Activated CD8-positive, alpha-beta memory T cell treated with anti-CD3 and anti-CD28 coated beads for 36 hours (primary cell): ENCODE measurements at regions not wholly inside any gene's neighbourhood (a gene's known extent, or its start where the extent isn't known, plus 50 kb on each side); places are given as distances from the start of the nearest gene placed in this dataset.

Source experiments
- CTCF ChIA-PET: fragments of 350-600 bp; sonication (Branson Sonifier 250); formaldehyde crosslinking; loops from one replicate; lab custom pipeline; 2021; ENCODE audit warnings: antibody characterized with exemption; lab: Charles Lee
- POLR2A ChIA-PET: fragments of 350-600 bp; sonication (Branson Sonifier 250); formaldehyde crosslinking; loops from one replicate; lab custom pipeline; 2021; ENCODE audit warnings: antibody characterized with exemption; lab: Charles Lee

GRCh38 chr9:1954238-1954637 lies 60.9 kb upstream of the SMARCA2 start:
- ChIA-PET CTCF (no interaction called here), POLR2A (no interaction called here)

GRCh38 chr9:1956958-1957357 lies 58.2 kb upstream of the SMARCA2 start:
- POLR2A ChIA-PET: no interaction called here
- CTCF ChIA-PET: no interaction called here

- CTCF ChIA-PET: no interaction called here
- POLR2A ChIA-PET: no interaction called here
Observed at GRCh38 chr9:1957856-1958255, 57.3 kb upstream of the SMARCA2 start.

GRCh38 chr9:1959371-1959770 lies 55.8 kb upstream of the SMARCA2 start:
- POLR2A ChIA-PET: no interaction called here
- CTCF ChIA-PET: no interaction called here

- ChIA-PET POLR2A (no interaction called here), CTCF (no interaction called here)
Observed at GRCh38 chr9:1960342-1961042, 54.7 kb upstream of the SMARCA2 start.

- CTCF ChIA-PET: no interaction called here
- POLR2A ChIA-PET: no interaction called here
Observed at GRCh38 chr9:1962122-1962521, 53.0 kb upstream of the SMARCA2 start.

GRCh38 chr9:1962588-1963106 lies 52.5 kb upstream of the SMARCA2 start:
- CTCF ChIA-PET: no interaction called here

GRCh38 chr9:1964093-1964492 lies 51.1 kb upstream of the SMARCA2 start:
- POLR2A ChIA-PET: no interaction called here
- CTCF ChIA-PET: no interaction called here

More at GRCh38 chr9:1962588-1963106, 52.5 kb upstream of the SMARCA2 start:
- POLR2A ChIA-PET: no interaction called here
